Right ventricle myocardium superior (tissue), 1 donor: ENCODE measurements at regions not wholly inside any gene's neighbourhood (a gene's known extent, or its start where the extent isn't known, plus 50 kb on each side); places are given as distances from the start of the nearest gene placed in this dataset.
"Not testable (repeated sequence)": the region's sequence is repeated elsewhere in the genome, so short reads cannot be mapped to it uniquely, and the experiment has no call there.

ENCODE experiments used
- ATAC-seq: fragments of 200-7000 bp; cut with Tn5 transposase; one replicate; pipeline ENCODE4 v1.9.1; 2020; ENCODE audit warnings: mild to moderate bottlenecking; ENCODE audit not compliant: poor library complexity
- DNase-seq: peaks from one replicate; pipeline ENCODE4 v3.0.0-alpha.2; 2020
- intact Hi-C: fragments of 100-400 bp; cut with DNase I; formaldehyde crosslinking; loops from one replicate; pipeline ENCODE4 v1.11.2; 2022
- donor health status: DM: no; HTN: yes; CAD: no; lungs with severe emphysema.

GRCh38 chr6:159392695-159393094 is 223.5 kb downstream of the FNDC1 start:
- intact Hi-C loops, ATAC-seq, DNase-seq: not testable (repeated sequence)

- ATAC-seq (peak; percentile 53), DNase-seq (peak; percentile 60)
- intact Hi-C loops: no loop called here
Observed at GRCh38 chr6:159390381-159390780, 221.2 kb downstream of the FNDC1 start.

DNA sequence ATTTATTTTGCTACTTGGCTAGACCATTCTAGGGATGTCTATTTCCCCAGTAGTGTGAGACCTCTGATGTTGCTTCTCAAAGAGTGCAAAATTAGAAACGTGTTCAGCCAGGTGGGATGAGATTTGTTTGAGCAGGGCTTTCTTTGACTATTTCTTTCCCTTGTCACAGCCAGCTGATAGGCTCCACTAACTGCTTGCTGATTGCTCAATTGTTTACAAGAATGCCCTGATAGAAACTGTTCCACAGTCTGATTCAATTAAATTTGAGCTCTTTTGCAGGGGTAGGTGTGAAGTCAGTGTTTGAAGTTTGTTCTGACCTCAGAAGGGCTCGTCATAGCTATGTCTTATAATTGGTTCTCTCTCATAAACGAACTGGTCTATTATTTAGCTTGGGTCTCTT is 220.5 kb downstream of the FNDC1 start:
- intact Hi-C loops: no loop called here
- ATAC-seq (no peak), DNase-seq (no peak)

GRCh38 chr6:159380114-159380513 is 210.9 kb downstream of the FNDC1 start:
- DNase-seq: no peak
- peak; percentile 45 for ATAC-seq

GRCh38 chr6:159378411-159379328 is 209.5 kb downstream of the FNDC1 start:
- intact Hi-C loops: no loop called here
- ATAC-seq: peak; percentile 69

More at GRCh38 chr6:159380114-159380513, 210.9 kb downstream of the FNDC1 start:
- intact Hi-C loops: no loop called here

DNA sequence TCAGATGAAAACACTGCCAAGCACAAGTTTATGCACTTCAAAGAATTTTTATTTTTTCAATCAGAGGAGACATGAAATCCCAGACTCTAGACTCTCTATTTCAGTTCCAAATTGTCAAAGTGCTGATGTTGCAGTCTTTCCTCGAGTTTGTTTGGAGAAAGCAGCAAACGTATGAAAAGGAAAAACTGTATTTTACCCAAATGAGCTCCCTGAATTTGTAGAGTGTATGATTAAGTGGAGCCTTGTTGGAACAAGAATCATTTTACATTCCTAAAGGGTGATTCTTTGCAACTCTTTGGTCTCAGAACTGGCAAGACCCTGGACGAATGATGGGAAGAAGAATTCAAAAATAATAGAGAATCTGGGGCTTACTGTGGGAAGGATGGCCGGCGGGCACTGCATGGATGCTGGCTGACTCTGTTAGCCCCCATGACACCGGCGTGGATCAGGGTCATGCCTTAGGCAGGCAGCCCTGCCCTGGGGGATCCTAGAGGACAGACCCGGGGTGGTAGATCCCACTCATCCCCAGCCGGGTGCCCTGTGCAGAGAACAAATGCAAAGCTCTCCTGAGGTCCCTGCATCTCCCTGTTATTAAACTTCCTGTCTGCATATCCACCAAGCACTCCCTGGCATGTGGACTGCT is 207.4 kb downstream of the FNDC1 start:
- DNase-seq: no peak
- intact Hi-C loops: no loop called here
- no peak for ATAC-seq

More at GRCh38 chr6:159378411-159379328, 209.5 kb downstream of the FNDC1 start:
- no peak for DNase-seq

GRCh38 chr6:159375014-159375413 is 205.8 kb downstream of the FNDC1 start:
- intact Hi-C loops: no loop called here
- no peak for DNase-seq
- ATAC-seq: no peak

DNA sequence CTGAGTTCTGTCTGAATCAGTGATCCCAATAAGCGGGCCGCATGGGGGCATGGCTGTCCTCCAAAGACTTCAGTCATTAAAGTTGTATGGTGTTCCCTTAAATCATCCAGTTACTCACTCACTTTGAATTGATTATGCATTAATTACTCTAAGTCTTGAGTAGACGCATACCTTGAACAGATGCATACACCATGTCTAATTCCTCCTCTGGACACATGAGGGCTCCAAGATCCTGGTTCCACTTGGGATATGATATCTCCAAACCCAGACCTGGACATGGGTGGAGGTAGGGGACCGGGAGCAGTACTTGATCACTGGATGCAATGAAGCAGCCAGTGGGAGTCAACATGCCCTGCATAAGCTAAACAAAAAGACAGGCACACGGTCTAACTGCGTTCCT is 204.5 kb downstream of the FNDC1 start:
- DNase-seq (no peak), ATAC-seq (no peak)
- intact Hi-C loops: no loop called here

- intact Hi-C loops: no loop called here
- DNase-seq (no peak), ATAC-seq (no peak)
Observed at GRCh38 chr6:159372333-159372732, 203.1 kb downstream of the FNDC1 start.

- intact Hi-C loops: no loop called here
- ATAC-seq: peak; percentile 51
- DNase-seq: no peak
Observed at GRCh38 chr6:159360306-159360705, 191.1 kb downstream of the FNDC1 start.

GRCh38 chr6:159359581-159360297 is 190.5 kb downstream of the FNDC1 start:
- no peak for DNase-seq
- intact Hi-C loops: no loop called here
- ATAC-seq: no peak

DNA sequence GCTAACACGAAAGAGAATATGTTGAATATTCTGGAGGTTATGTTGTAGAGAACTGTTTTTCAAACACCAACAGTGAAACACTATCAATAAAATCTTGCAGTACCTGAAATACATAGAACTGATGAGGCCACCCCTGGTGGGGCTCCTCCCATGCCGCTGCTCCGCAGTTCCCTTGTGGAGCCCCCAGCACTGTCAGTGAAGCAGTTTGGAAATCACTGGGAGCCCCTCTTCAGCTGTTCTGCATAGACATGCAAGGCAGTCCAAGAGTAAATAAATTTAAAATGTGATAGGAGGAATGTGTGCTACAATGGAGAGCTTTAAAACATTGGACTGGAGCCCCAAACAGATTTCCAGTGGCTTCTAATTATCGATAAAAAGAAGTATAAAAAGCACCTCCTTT is 189.4 kb downstream of the FNDC1 start:
- intact Hi-C loops: no loop called here
- ATAC-seq: no peak
- no peak for DNase-seq

- DNase-seq (no peak), ATAC-seq (no peak)
- intact Hi-C loops: no loop called here
Observed at GRCh38 chr6:159357211-159357915, 188.2 kb downstream of the FNDC1 start.

GRCh38 chr6:159353193-159353592 is 184.0 kb downstream of the FNDC1 start:
- intact Hi-C loops: no loop called here
- ATAC-seq (no peak), DNase-seq (no peak)

DNA sequence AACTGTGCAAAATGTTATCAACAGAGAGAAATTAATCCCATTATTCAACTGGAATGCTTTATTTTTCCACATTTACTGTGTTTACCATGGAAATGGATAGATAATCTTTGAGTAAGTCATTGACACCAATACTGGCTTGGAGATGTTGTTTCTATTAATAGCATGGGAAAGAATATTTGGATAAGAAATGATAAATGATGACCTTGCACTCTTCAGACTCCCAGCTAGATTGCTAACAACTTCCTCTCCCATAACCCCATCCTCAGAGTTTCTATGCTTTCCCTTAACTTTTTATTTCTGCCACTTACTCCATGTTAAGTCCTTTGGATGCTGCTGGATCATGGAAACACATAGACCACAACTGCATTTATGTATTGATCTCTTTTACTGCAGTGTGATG is 182.5 kb downstream of the FNDC1 start:
- ATAC-seq (no peak), DNase-seq (no peak)
- intact Hi-C loops: no loop called here

DNA sequence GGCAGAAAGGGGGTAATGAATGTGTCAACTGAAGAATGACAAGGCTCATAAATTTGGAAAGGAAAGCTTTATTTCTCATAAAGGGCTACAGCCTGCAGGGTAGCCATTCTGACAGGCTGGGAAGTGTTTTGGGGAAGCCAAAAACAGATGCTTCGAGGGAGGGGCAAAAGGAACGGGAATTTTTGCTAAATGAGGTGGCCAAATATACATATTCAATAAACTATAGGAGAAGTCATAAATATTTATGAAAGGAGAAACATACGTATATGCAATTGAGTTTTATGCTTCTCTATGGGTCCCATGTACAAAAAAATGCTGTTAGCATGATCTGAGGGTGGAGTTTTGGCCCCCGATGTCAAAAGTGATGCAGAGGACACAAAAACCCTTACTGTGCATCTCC is 180.7 kb downstream of the FNDC1 start:
- intact Hi-C loops: no loop called here
- no peak for DNase-seq
- ATAC-seq: no peak

DNA sequence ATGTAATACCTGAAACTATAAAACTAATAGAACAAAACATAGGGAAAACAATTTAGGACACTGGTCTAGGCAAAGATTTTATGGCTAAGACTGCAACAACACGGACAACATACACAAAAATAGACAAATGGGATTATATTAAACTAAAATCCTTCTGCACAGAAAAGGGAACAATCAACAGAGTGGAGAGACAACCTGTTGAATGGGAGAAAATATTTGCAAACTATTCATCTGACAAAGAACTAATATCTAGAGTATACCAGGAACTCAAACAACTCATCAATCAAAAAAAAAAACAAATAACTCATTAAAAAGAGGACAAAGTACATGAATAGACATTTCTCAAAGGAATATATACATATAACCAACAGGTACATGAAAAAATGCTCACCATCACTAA is 174.5 kb downstream of the FNDC1 start:
- DNase-seq (no peak), ATAC-seq (no peak)
- intact Hi-C loops: no loop called here

DNA sequence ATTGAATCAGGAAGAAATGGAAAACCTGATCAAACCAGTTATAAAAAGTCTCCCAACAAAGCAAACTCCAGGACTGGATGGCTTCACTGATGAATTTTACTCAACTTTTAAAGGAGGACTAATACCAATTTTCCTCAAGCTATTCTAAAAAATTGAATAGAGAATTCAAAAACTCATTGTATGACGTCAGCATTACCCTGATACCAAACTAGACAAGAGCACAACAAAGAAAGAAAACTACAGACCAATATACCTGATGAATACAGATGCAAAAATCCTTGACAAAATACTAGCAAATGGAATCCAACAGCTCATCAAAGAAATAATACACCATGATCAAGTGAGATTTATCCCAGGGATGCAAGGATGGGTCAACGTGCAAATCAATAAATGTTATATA is 172.9 kb downstream of the FNDC1 start:
- DNase-seq: no peak
- intact Hi-C loops: no loop called here
- ATAC-seq: no peak

DNA sequence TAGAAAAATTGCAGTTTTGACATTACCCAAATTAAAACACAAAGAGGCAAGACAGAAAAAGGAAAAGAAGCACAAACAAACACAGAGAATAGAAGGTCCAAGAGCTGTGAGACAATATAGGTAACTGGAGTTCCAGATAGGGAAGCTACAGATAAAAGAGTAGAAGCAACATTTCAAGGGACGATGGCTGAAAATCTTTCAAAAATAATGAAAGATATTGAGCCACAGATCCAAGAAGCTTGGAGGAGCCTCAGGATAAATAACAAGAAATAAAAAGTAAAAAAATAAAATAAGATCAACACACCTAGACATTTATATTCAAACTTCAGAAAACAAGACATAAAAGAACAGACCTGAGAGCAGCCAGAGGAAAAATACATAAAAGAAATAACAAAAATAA is 164.9 kb downstream of the FNDC1 start:
- DNase-seq: no peak
- no peak for ATAC-seq
- intact Hi-C loops: no loop called here
